ENCODE measurements at regions not wholly inside any gene's neighbourhood (a gene's known extent, or its start where the extent isn't known, plus 50 kb on each side); places are given as distances from the start of the nearest gene placed in this dataset.
"Not testable (repeated sequence)": the region's sequence is repeated elsewhere in the genome, so short reads cannot be mapped to it uniquely, and the experiment has no call there.

DNA sequence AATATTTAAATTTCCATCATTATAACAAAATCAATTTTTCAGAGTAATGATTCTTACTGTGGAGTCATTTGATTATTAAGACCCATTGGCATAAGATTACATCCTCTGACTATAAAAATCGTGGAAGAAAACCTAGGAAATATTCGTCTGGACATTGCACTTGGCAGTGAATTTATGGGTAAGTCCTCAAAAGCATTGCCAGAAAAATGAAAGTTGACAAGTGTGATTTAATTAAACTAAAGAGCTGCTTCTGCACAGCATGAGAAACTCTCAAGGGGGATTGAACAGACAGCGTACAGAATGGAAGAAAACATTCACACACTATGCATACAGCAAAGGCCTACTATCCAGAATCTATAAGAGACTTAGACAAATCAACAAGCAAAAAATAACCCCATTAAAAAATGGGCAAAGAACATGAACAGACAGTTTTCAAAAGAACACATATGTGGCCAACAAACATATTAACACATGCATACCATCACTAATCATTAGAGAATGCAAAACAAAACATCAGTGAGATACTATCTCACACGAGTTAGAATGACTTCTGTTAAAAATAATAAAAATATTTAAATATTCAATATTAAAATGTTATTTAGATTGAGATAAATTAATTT lies 111.4 kb downstream of the CCDC74A start:
- DNase-seq (ENCODE audit: low read depth), result not testable (repeated sequence)

DNA sequence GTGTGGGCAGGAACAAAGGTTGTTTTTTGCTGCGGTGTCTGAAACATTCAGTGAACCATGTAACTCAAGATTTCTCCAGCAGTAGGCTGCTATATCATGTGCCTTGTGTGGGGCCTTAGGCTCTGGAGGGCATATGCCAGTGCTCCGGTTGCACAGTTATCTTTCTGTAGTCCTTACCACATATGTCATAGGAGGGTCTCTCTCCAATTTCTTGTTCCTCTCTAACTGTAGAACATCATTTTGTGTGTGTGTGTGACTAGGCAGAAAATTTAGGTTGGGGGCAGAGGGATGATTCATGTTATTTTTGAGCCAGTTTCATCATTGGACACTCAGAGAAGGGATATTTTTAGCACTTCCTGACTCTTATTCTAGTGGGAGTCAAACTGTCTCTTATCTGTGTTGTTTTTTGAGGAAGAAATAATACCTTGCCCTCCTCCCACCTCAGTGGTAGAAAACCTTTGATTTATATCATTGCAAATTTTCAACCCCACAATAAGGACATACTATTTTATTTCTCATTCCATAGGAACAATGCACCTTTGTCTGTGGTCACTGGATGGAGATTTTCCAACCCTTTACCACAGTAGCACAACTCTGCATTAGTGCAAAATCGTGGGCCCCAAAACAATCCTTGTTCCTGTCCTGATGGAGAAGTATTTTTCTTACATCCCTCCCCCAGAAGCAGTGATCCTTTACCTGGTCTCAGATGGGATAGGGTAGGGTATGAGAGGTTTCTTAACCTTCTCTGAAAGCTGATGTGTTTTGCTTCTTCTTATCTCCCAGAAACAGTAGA lies 113.9 kb downstream of the CCDC74A start:
- no peak for DNase-seq (ENCODE audit: low read depth)

DNA sequence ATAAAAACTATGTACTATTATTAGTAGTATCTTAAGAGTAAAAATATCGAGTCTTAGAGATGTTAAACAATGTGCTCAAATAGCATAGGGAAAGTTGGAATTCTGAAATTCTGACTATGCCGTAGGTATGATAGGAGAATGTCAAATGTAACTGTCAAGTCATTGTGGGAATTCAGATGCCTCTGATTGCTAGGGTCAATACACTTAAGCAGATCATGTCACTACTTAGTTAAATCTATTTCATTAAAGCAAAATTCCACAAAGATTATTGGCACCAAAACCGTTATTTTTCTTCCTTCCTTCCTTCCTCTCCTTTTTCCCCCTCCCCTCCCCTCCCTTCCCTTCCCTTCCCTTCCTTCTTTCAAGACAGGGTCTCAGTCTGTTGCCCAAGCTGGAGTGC lies 115.5 kb downstream of the CCDC74A start:
- DNase-seq (ENCODE audit: low read depth), result not testable (repeated sequence)

GRCh38 chr2:131645177-131645765 lies 117.6 kb downstream of the CCDC74A start:
- no peak for DNase-seq (ENCODE audit: low read depth)

DNA sequence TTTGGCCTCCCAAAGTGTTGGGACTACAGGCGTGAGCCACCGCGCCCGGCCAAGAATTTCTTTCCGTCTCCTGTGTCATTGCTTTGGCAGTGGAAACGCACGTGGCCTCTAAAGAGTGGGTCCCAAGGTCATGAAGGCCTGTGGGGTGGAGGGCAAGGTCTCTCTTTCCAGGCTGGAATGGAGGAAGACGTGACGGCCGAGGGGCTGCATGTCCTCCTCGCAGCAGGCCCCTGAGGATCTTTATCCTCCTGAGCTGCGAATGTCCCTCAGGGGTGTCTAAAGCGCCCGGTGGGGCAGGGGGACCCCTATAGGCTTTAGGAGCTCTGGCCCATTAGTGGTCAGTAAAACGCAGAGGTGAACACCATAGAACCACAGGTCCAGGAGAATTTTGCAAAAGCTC lies 118.5 kb downstream of the CCDC74A start:
- not testable (repeated sequence) for DNase-seq (ENCODE audit: low read depth)

DNA sequence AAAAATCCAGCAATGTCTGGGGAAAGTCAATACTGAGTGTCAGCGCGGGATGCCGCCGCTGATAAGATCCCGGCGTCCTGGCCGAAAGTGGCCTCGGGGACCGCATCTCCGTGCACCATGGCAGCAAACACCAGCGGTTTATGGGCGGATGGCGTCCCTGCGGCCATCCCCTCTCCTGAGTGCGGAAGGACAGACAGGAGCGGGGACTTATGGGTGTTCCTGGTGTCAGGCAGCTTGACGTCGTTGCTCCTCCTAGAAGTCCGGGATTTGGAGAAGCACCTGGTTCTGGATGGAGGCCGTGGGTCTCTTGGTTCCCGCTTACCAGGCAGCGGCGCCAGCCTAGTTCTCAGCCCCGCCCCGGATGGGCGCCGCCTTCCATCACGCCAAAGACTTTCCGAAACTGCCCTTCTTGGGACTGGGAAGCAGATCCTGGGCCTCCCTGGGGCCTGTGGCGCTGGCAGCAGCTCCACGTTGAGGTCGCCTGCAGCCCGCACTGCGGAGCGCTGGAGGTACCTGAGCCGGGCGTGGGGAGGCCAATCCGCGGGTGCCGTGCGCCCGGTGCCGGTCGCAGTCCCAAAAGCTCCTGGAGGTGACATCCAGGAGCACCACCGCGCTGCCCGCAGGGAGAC lies 119.1 kb downstream of the CCDC74A start:
- no peak for DNase-seq (ENCODE audit: low read depth)

GRCh38 chr2:131648565-131648964 lies 120.9 kb downstream of the CCDC74A start:
- not testable (repeated sequence) for DNase-seq (ENCODE audit: low read depth)

GRCh38 chr2:131652246-131652645 lies 124.6 kb downstream of the CCDC74A start:
- DNase-seq (ENCODE audit: low read depth), result not testable (repeated sequence)

DNA sequence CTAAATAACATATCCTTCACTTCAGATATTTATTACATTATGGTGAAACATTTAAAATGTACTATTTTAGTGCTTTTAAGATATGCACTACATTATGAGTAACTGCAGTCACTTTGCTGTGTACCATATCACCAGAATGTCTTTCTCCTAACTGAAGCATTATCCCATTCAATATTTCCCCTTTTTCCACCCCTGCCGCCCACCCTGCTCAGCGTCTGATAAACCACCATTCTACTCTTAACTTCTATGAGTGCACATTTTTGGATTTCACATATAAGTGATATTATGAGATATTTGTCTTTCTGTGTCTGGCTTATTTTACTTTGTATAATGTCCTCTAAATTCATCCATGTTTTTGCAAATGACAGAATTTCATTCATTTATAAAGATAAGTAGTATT lies 126.4 kb downstream of the CCDC74A start:
- not testable (repeated sequence) for DNase-seq (ENCODE audit: low read depth)

GRCh38 chr2:131656816-131657633 lies 129.3 kb downstream of the CCDC74A start:
- no peak for DNase-seq (ENCODE audit: low read depth)

DNA sequence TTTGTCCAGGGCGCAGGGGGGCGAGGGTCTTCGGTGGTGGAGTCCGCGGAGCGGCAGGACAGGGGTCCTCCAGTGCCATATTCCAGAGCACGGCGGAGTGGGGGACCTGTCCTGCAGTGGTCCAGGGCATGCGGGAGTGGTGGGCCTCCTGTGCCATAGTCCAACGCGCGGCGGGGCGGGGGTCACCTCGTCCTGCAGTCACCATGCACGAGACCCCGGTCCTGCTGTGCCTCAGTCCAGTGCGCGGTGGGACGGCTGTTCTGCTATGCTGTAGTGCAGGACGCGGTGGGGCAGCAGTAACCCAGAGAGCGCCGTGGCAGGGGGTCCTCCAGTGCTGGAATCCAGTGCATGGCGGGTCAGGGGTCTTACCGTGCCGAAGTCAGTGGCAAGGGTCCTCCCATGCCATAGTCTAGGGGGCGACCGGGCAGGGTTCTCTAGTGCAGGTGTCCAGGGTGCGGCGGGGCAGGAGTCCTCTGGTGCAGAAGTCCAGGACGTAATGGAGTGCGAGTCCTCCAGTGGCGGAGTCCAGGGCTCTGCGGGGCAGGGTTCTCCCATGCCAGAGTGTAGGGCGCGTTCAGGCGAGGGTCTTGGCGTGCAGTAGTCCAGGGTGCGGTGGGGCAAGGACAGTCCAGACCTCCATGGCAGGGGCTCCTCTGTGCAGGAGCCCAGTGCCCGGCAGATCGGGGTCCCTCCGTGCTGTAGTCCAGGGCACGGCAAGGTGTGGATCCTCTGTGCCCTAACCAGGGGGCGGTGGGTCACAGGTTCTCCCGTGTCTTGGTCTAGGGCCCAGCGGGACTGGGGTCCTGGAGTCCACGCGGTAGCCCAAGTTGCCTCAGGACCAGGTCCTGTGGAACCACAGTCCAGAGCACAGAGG lies 130.4 kb downstream of the CCDC74A start:
- DNase-seq (ENCODE audit: low read depth), result no peak

- no peak for DNase-seq (ENCODE audit: low read depth)
Measured at GRCh38 chr2:131658769-131659131, 131.1 kb downstream of the CCDC74A start.

- no peak for DNase-seq (ENCODE audit: low read depth)
Measured at GRCh38 chr2:131659168-131659572, 131.5 kb downstream of the CCDC74A start.

- DNase-seq (ENCODE audit: low read depth), result not testable (repeated sequence)
Measured at GRCh38 chr2:131661101-131661782, 133.6 kb downstream of the CCDC74A start.

GRCh38 chr2:131661884-131662535 lies 134.3 kb downstream of the CCDC74A start:
- not testable (repeated sequence) for DNase-seq (ENCODE audit: low read depth)

- DNase-seq (ENCODE audit: low read depth), result not testable (repeated sequence)
Measured at GRCh38 chr2:131663501-131663900, 135.8 kb downstream of the CCDC74A start.

- not testable (repeated sequence) for DNase-seq (ENCODE audit: low read depth)
Measured at GRCh38 chr2:131665716-131666115, 138.0 kb downstream of the CCDC74A start.

DNA sequence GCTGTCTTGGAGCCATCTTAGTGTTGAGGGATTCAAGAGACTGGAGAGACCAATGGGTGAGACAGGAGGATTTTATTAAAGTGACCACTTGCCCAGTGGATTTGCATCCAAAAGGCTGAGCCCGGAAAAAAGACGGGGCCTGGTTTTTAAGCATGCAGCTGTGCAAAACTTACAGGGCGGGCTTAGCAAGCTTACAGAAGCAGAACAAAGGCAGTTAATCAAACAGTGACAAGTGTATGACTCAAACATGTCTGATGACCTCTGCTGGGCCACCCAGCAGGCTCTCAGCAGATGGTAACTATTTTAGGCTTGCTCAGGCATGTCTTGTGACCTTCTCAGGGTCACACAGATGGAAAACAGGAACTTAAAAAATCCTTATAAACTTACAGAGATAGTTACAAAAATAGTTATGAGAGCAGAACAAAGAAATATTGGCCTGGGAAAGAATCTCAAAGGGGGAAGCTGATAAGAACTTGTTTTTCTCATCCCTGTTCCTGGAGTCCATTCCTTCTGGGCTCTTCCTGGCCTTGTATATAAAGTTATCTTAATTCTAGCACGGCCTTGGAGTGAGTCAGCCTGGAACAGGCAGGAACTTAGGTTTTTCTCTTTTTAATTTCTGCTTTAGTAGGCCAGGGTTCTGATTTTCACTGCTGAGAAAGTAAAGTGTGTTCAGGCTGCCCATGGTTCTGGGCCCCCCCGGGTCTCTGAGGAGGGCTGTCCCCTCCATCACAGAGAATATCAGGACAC lies 141.3 kb downstream of the CCDC74A start:
- DNase-seq (ENCODE audit: low read depth), result peak; percentile 81
